Loucy (cell line): ENCODE measurements at regions not wholly inside any gene's neighbourhood (a gene's known extent, or its start where the extent isn't known, plus 50 kb on each side); places are given as distances from the start of the nearest gene placed in this dataset.

Experiments
- H2AFZ ChIP-seq: fragments of 200-600 bp; sonication (generic); 2 replicates; pipeline ENCODE4 v1.6.0; 2016; ENCODE audit warnings: antibody characterized with exemption, mild to moderate bottlenecking, low read length, moderate library complexity
- H3F3A ChIP-seq: fragments of 200-600 bp; 2 replicates; pipeline ENCODE4 v1.6.0; 2016; ENCODE audit warnings: antibody characterized with exemption, low read depth, mild to moderate bottlenecking
- H3K27me3 ChIP-seq: fragments of 200-600 bp; sonication (generic); 2 replicates; pipeline ENCODE4 v1.6.1; 2014; ENCODE audit warnings: low read length, mild to moderate bottlenecking; ENCODE audit not compliant: insufficient read depth, poor library complexity, severe bottlenecking
- H3K36me3 ChIP-seq: fragments of 200-600 bp; sonication (generic); 2 replicates; pipeline ENCODE4 v1.6.1; 2016; ENCODE audit warnings: low read length; ENCODE audit not compliant: insufficient read depth
- H3K4me1 ChIP-seq: fragments of 200-600 bp; sonication (generic); 2 replicates; pipeline ENCODE4 v1.5.1; 2014; ENCODE audit warnings: low read length, mild to moderate bottlenecking; ENCODE audit not compliant: insufficient read depth, poor library complexity, severe bottlenecking
- H3K4me2 ChIP-seq: fragments of 200-600 bp; sonication (generic); 2 replicates; pipeline ENCODE4 v1.6.0; 2014; ENCODE audit warnings: antibody characterized with exemption, low read length, low read depth, mild to moderate bottlenecking; ENCODE audit not compliant: poor library complexity, severe bottlenecking
- H3K4me3 ChIP-seq: fragments of 200-600 bp; sonication (generic); 2 replicates; pipeline ENCODE4 v1.5.1; 2014; ENCODE audit warnings: low read length, mild to moderate bottlenecking, mixed read lengths; ENCODE audit not compliant: poor library complexity, severe bottlenecking
- H3K79me2 ChIP-seq: fragments of 200-600 bp; sonication (generic); 2 replicates; pipeline ENCODE4 v1.6.1; 2014; ENCODE audit warnings: low read length; ENCODE audit not compliant: insufficient read depth
- H3K9ac ChIP-seq: fragments of 200-600 bp; sonication (generic); 2 replicates; pipeline ENCODE4 v1.6.0; 2014; ENCODE audit warnings: mild to moderate bottlenecking, low read depth, low read length, moderate library complexity; ENCODE audit not compliant: poor library complexity, severe bottlenecking
- H3K9me2 ChIP-seq: fragments of 200-600 bp; sonication (generic); replicated peaks from 2 replicates; pipeline ENCODE4 v1.6.1; 2016; ENCODE audit warnings: low read depth, low read length, mixed read lengths
- H3K9me3 ChIP-seq: fragments of 200-600 bp; sonication (generic); 2 replicates; pipeline ENCODE4 v1.6.1; 2014; ENCODE audit warnings: mild to moderate bottlenecking, antibody characterized with exemption, low read length, low read depth; ENCODE audit not compliant: insufficient read depth
- H4K20me1 ChIP-seq: fragments of 200-600 bp; sonication (generic); 2 replicates; pipeline ENCODE4 v1.6.0; 2014; ENCODE audit warnings: antibody characterized with exemption, low read length, mild to moderate bottlenecking; ENCODE audit not compliant: insufficient read depth, poor library complexity, severe bottlenecking
- EZH2phosphoT487 ChIP-seq: fragments of 200-600 bp; IDR thresholded peaks from 2 replicates; pipeline ENCODE4 v1.6.1; 2018; ENCODE audit warnings: antibody characterized with exemption, mild to moderate bottlenecking, moderate library complexity, borderline replicate concordance
- TF ChIP-seq, protein P1 (sequence below): fragments of 200-600 bp; sonication (generic); conservative IDR thresholded peaks from 2 replicates; pipeline ENCODE4 v1.5.1; 2014; ENCODE audit warnings: mild to moderate bottlenecking, antibody characterized with exemption, low read length

DNA sequence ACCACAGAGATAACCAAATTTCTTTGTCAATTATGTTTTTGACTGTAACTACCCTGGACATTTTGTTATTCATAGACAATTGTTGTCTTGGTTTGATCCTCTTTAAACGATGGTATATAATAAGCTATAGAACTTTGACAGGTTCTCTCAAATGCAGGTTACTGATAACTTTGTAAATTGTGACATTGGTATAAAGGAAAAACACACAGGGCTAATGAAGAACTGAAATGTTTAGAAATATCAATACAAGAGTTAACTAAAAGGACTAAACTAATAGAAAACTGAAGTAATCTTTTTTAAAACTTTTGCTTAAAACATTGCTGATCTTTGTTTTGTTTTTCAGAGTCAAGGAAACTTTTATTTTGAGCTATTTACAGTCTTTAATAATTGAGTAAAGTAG, 124.8 kb downstream of the TPBG start:
- H3K4me1 ChIP-seq = no peaks in the 10 kb centered on the region
- no peaks in the 10 kb centered on the region for H3K9me3 ChIP-seq
- H3K4me3 ChIP-seq = no peak overlapping the region

GRCh38 chr6:82492134-82492533, 128.5 kb downstream of the TPBG start:
- Histone ChIP-seq H3K9me2 (no peaks in the 10 kb centered on the region), H2AFZ (no peak overlapping the region), H3K4me1 (no peaks in the 10 kb centered on the region), H3K27me3 (no peaks in the 10 kb centered on the region), H3K36me3 (no peaks in the 10 kb centered on the region), H3F3A (no peaks in the 10 kb centered on the region), H4K20me1 (no peaks in the 10 kb centered on the region), H3K9ac (no peak overlapping the region), H3K4me3 (no peak overlapping the region), H3K79me2 (no peaks in the 10 kb centered on the region), H3K4me2 (no peak overlapping the region), H3K9me3 (no peaks in the 10 kb centered on the region)
- TF ChIP-seq, protein P1, sequence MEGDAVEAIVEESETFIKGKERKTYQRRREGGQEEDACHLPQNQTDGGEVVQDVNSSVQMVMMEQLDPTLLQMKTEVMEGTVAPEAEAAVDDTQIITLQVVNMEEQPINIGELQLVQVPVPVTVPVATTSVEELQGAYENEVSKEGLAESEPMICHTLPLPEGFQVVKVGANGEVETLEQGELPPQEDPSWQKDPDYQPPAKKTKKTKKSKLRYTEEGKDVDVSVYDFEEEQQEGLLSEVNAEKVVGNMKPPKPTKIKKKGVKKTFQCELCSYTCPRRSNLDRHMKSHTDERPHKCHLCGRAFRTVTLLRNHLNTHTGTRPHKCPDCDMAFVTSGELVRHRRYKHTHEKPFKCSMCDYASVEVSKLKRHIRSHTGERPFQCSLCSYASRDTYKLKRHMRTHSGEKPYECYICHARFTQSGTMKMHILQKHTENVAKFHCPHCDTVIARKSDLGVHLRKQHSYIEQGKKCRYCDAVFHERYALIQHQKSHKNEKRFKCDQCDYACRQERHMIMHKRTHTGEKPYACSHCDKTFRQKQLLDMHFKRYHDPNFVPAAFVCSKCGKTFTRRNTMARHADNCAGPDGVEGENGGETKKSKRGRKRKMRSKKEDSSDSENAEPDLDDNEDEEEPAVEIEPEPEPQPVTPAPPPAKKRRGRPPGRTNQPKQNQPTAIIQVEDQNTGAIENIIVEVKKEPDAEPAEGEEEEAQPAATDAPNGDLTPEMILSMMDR = no peak
- TF ChIP-seq EZH2phosphoT487 = no peak

More for the DNA sequence above, 124.8 kb downstream of the TPBG start:
- TF ChIP-seq, protein P1 = no peak
- no peak for TF ChIP-seq EZH2phosphoT487
- Histone ChIP-seq H3K9ac (no peak overlapping the region), H3F3A (no peaks in the 10 kb centered on the region), H4K20me1 (no peaks in the 10 kb centered on the region), H3K79me2 (no peaks in the 10 kb centered on the region), H2AFZ (no peak overlapping the region), H3K4me2 (no peak overlapping the region), H3K27me3 (no peaks in the 10 kb centered on the region), H3K9me2 (no peaks in the 10 kb centered on the region), H3K36me3 (no peaks in the 10 kb centered on the region)

DNA sequence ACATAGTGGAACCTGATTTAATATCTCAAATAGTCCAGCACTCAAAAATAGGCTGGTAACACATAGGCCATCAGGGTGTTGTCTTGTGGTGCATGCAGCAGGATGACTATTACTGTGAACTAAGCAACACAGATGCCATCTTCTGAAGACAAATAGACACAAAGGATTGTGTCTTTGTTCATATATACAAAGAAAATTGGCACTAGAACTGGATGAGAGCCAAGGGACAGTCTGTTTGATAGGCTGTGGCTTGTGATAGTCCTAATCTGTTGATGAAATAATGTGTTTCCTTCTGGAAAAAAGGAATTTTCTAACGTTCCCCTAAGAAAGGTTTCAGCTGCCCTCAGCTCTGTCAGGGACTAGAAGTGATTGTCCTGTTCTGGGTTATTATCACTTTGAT, 129.8 kb downstream of the TPBG start:
- Histone ChIP-seq H4K20me1 (no peaks in the 10 kb centered on the region), H3K27me3 (no peaks in the 10 kb centered on the region), H3K79me2 (no peaks in the 10 kb centered on the region), H3K9ac (no peak overlapping the region), H3K4me3 (no peak overlapping the region), H3F3A (no peaks in the 10 kb centered on the region), H3K36me3 (no peaks in the 10 kb centered on the region), H3K9me2 (no peaks in the 10 kb centered on the region), H3K9me3 (no peaks in the 10 kb centered on the region), H3K4me2 (no peak overlapping the region), H3K4me1 (no peaks in the 10 kb centered on the region), H2AFZ (no peak overlapping the region)
- TF ChIP-seq, protein P1 = no peak
- TF ChIP-seq EZH2phosphoT487 = no peak
